CD4-positive, alpha-beta T cell treated with Interleukin-10 for 1 hour (primary cell): ENCODE measurements at regions not wholly inside any gene's neighbourhood (a gene's known extent, or its start where the extent isn't known, plus 50 kb on each side); places are given as distances from the start of the nearest gene placed in this dataset.

Experiments
- DNase-seq: peaks from one replicate; pipeline ENCODE4 v3.0.0-alpha.2; 2020

DNA sequence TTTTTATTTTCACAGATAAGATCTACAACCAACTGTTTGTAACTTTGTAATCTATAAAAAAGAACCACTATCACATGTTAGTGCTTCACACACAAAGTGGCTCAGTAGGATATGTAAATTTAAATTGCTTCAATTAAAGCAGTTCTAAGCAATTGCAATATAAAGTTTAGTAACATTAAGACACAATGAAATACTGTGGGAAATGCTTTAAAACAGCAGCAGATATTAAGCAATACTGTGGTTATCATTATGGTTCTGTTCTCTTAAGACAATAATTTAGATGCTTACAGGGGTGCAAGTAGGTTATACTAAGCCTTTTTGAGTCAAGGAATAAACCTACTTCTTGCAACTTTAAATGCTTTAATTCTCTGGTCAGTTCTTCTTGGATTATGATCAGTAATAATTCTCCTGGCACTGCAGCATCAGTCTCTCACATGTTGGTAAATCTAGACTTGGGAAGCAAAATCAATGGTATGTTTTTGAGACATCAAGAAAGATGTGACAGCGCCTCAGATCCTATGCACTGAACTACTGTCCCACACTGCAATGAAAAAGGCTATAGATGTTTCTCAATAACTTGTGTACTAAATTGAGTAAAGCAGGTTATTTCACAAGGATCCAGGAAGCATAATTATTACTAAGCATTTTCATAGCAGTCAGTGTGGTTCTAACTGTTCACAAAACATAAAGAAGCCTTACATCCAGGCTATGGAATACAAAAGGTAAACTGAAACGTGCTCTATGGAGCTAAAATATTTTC lies 338.7 kb upstream of the PDE4D start:
- no peak for DNase-seq

DNA sequence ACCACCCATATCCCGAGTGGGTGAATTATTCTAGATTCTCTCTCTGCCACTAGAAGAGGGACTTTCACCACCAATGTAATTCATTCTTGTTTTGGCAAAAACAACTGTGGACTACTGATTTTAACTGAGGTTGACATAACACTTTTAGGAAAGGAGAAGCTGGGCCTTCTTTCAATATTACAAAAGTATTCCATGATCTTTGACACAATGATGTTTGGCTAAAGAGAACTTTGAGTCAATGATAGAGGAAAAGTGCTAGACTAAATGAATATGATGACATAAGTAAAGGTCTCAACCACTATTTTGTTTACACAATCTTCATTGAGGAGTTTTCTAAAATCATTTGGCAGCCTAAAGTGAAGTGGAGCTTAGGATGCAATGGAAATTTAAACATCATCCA lies 336.9 kb upstream of the PDE4D start:
- DNase-seq: no peak

DNA sequence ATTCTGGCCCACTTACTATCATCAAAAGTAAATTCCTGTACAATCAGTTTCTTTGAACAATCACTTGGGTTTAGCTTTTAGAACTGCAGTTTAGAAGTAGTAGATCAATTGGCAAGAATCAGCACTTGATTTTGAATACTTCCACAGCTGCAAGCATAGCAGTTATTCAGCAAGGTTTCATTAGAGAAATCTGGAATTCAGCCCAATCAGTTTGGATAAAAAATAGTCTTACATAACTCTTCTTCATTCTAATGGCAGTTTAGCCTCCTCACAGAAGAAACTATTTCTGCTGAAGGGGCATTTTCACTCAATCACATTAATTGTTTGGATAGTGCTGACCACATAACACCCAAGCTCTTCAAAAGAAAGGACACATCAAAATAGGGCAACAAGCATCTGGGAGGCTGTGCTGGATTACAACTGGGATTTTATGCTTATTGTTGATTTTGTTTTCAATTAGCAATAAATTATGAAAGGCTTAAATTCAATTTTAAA lies 336.2 kb upstream of the PDE4D start:
- no peak for DNase-seq

DNA sequence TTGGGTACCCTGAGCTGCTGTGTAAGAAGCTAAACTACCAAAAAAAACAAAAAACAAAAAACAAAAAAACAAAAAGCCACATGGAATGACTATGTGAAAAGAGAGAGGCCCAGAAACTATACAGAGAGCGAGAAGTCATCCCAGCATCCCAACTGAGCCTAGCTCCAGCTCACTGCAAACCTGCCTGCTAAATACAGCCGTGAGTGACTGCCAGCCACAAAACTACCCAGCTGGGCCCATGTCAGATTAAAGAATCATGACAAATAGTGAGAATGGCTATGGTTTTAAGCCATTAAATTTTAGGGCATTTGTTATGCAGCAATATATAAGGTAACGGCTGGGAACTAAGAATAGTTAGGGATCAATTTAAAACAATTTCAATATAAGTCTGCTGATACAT lies 335.1 kb upstream of the PDE4D start:
- DNase-seq: no peak

DNA sequence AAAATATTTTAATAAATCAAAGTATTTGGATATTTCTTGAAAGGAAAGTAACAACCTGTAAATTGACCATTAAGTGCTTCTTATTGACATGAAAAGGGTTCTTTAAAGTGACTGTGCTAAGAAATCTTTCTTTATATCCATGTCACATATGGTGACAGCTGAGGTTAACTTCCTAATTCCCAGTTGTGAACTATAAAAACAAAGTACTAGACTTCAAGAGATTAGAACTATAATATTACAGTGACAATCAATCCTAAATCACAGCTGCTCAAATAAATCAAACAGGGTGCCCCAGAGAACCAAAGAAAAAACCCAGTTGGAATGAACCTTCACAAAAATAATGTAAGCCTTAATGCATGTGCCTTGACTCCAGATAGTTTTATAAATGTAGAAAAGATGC lies 332.6 kb upstream of the PDE4D start:
- no peak for DNase-seq

DNA sequence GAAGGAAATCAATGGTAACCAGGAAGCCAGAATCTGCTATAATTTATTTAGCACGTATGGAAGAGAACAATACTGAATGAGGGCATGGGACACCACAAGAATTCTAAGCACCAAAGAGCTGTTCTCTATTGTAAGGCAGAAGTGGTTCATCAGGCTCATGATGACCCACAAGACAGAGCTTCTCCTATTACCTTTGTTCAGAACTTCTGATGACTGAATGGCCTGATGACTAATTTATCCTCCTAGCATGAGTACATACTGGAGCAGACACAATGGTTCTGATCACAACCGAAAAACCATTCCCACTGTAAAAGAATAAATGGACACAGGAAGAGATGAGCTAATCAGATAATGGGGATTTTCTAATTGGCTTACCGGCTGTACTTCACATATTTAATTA lies 329.8 kb upstream of the PDE4D start:
- no peak for DNase-seq

DNA sequence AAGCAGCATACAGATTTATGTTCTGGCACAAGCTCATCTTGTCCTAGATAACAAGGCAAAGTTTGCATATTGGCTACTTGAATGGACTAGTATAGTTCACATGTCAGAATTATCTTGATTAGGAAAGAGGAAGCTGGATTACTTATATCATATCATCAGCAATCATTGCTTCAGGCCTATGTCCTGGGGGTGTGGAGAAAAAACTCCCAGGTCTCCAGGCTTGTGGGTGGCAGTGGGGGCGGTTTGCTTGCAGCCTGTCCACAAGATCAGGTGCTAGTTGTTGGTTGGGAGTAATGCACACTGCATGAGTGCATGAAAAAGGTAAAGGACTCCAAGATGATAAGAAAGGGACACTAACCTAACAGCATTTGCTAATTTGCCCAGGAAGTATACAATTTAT lies 326.4 kb upstream of the PDE4D start:
- no peak for DNase-seq

DNA sequence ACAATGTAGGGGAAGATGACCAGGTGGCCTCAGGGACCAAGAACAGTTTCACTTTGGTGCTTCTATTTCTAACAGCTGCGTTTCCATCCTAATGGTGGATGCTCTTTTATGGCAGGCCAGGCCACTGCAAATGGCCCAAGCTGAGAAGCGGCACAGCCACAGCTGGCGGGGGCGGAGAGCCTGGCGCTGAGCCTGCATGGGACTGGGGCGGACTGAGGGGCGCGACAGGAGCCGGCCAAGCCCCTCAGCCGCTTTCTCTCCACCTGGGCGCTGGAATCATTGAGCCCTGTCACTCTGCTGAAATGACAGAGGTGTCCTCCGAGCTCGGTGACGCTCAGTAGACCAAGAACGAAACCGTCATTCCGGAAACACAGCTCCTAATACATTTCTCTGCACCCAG lies 317.3 kb upstream of the PDE4D start:
- no peak for DNase-seq

DNA sequence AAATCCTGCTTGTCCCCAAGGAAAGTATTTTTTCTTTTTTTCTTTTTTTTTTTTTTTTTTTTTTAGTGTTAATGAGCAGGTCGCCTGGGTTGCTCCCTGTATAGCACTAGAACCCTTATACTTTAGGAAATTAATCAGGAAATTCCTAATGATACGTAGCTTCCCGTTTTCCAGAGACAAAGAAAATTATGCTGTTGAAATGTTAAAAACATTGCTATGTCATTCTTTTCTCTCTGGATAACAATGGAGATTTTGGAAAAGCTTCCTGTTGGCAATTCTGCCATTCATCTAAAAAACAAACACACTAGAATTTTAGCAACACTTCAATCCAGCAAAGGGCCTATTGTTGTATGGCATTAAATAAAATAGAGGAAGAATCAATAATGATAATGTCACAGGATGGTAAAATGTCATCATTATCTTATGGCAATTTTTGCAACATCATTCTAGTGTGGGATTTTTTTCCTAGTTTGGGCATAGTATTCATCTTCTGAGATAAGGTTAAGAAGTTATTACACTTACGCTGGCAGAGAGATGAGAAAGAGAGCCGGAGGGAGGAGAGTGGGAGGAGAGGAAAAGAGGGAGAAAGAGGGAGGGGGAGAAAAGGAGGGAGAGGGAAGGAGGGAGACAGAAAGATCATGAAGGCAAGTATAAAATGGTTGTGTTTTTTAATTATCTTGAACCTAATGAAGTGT lies 315.8 kb upstream of the PDE4D start:
- no peak for DNase-seq

DNA sequence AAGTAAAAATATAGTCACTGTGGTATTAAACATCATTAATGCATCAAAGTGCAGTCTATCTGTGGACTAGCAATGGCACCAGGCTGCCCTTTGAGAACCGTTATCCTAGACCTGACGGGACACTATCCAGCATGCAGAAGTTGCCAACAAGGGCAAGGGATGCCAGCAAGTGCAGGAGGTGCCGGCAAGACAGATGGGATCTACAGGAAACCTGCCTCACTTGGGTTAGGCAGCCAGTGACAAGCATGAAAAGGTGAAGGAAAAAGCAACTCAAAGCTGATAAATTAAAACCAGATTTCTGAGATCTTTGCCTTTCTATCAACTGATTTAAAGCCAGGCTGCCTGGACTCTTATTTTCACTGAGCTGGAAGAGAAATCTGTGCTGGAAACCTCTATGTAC lies 315.2 kb upstream of the PDE4D start:
- DNase-seq: no peak

DNA sequence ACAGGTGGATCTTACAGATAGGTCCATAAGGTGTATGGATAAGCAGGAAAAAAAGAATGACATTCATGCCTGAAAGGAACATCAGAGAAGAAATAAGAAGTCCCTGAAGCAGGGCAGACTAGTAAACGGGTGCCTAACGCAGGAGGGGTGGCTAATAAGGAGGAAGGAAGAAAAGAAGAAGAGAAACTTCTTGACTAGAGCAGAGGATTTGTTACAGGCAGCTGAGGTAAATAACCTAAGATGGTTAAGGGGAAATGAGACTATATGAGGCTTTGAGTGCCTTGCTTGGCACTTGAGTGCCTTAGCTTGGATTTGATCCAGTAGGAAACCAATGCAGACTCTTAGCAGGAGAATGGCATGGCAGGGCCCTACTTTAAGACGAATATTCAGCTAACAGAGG lies 313.5 kb upstream of the PDE4D start:
- DNase-seq: peak; percentile 1

DNA sequence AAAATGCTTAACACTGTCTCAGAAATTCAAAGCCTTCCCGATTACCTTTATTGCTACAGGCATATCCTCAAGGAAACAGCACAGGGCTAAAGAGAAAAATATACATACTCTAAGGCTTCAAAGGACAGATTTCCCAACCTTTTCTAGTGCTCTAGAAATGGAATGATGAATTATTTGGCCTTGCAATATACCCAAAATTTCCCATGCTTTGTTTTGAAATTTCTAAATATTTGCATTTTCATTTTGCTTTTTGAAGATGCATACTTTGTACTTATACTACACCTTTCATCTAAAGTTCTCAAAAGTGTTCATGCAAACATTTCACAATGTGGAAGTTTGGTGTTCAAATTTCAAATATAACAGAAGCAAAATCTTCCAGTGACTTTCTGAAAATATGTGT lies 312.7 kb upstream of the PDE4D start:
- DNase-seq: no peak

DNA sequence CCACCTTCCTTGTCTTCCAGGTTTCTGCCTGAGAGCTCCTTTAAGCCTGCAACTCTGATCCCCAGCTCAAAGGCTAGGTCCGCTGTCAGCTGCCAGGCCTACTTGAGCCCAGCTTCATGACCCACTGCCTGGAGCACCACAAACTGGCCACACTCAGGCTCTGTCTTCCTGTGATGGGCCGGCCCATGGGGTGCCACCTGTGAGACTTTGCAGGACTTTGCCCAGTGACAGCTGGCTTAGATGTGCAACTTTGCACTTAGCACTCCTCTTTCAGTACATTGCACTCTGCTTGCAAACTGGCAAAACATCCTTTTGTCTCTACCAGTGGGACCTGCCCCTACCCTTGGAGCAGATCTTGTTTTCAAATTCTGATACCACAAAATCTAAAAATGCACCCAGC lies 311.5 kb upstream of the PDE4D start:
- DNase-seq: no peak

DNA sequence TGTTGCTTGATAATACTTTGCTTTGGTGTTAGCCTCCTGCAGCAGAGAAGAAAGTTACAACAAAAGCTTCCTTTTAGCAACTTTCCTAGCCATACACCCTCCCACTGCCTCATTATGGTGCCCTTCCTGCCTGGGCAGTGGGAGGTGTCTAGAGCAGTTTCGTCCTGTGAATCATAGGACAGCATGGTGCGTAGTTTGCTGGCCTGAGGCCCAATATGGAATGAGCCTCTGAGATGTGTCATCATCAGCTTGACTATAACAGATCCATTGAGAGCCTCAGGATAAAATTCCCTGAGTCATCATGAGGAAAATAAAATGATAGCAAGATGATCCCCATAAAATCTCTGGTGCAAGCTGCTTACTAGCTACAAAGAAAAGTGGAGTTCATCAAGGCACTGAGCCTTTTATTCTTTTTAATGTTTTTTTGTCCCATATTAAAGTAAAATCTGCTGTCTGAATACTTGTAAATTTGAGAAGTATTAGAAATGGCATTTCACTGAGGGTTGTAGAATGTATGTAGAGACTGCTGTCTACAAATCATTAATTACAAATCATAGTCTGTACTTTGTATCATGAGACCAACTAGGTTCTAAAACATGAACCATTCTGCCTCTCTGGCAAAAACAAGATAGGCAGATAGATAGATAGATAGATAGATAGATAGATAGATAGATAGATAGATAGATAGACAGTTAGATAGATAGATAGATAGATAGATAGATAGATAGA lies 303.0 kb upstream of the PDE4D start:
- no peak for DNase-seq

DNA sequence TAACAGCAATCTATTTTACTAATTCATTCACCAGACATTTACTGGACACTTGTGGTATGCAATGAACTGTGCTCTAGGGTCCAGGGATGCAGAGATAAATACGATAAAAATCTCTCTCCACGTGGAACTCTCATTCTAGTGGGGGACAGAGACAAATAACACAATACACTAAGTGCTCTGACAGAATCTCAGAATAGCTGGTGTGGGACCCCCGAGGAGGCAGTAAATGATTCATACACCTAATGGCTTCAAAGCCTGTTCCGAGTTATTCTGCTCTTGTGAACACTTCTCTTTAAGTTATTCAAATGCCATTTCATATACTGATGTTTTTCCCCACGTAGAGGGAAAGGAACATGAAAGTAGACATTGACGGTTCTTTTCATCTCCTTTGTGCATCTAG lies 302.0 kb upstream of the PDE4D start:
- DNase-seq: no peak

DNA sequence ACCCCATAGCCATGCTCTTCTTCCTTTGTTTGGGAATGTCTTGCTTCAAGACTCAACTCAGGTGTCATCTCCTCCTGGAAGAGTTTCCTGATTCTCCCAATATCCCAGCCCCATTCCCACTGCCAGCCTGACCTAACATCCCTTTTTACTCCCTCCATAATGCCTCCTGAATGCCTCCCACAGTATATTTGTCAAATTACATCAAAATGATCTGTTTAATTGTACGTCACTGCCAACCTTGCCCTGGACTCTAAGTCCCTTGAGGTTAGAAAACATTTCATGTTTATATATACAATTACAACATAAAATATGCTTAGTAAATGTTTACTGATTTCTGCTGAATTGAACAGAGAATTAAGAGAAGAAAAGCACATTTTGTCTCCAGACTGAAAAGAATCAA lies 301.6 kb upstream of the PDE4D start:
- DNase-seq: no peak

DNA sequence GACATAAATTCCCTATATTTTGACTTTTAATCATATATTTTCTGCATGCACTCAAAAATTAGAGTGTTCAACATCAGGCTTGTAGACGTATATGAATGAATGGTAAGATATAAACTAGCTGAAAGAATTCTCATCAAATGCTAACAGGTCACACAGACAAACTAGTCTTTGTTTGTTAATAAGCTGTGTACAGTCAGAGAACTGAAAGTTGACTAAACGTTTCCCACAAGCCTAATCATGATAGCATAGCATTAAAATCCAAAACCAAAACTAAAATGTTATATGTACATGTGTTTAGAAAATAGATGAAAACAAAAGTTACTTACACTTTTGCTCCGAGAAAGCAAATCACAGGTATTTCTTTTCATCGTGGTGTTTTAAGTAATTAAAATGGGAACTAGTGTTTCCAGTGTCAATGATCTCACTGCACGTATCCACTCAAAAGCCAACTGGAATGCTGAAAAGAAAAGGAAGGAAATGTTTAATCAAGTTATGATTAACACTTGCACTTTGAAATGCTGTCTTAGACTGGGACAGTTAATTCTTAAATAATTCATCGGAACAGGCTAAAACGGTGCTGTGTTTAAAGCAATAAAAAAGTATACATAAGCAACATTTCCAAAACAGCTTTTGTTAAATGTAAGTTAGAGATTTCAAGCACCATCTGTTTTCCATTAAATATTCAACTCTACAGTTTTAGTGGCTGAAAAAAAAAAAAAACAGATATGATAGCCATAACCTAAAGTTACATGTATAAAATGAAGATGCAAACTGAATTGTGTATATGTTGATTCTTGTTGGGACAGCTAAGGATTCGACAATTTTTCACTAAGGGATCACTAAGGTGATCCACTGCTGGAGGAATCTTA lies 291.9 kb upstream of the PDE4D start:
- no peak for DNase-seq

DNA sequence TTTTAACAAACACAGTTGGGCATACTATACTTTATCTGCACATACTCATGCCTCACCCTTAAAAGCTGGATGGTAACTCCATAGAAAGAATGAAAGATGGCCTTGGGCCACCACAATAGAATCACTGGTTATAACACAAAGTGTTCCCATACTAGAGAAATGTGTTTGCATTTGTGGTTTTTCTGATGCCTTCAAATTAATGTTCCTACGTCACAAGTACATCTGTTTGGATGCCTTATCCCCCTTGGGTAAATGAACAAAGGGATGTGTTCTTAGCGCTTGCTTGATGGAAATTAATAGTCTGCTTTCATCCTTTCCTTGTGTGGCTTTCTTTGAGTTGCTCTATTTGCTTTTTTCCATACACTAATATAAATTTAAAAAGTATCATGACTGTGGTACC lies 291.1 kb upstream of the PDE4D start:
- no peak for DNase-seq

DNA sequence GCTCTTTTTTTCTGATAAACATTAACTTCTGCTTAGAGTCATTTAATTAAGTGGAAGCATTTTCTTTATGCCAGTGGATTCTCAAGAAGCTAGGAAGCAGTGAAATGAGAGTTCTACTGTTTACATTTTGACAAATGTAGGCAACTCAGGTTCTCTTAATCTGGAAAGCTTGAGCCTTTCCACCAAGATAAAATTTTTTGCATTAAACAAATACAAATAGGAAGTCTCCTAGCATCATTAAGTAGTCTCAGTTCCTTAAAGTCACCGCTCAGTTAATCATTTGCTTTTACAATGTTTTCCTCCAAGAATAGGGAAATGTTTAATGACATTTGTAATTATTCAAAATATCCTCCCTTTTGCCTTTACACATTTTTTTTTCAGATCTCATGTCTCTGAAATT lies 290.4 kb upstream of the PDE4D start:
- DNase-seq: no peak

DNA sequence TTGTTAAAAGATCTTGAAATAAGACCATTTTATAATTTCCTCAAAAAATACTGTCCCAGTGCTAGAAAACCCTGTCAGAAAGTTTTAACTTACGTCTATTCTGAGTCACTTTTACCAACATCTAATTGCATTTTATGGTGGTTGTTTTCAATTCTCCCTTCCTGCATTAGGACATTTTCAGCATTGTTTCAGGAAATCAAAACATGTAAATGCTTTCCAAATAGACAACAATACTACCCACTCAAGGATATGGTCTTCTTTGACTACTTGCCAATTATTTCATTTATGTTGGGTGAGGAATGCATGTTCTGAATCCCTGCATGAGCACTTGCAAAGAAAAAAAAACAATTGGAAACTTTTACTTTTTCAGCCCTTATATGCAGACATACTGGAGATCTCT lies 284.6 kb upstream of the PDE4D start:
- no peak for DNase-seq

DNA sequence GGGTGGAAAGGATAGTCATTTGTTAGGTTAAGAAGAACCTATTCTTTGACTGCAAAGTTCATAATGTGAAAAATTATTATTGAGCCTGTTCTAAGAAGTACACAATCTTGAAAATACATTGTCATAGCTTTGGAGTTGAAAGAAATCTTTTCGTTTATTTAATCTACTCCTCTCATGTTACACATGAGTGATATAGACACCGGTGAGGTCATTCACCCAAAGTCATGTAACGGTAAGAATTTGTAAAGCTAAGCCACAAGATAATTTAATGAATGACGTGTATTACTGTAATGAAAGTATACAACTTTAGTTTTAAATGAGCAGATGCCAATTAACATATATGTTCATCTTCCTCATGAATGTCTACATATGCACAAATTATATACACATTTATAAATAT lies 284.1 kb upstream of the PDE4D start:
- no peak for DNase-seq

DNA sequence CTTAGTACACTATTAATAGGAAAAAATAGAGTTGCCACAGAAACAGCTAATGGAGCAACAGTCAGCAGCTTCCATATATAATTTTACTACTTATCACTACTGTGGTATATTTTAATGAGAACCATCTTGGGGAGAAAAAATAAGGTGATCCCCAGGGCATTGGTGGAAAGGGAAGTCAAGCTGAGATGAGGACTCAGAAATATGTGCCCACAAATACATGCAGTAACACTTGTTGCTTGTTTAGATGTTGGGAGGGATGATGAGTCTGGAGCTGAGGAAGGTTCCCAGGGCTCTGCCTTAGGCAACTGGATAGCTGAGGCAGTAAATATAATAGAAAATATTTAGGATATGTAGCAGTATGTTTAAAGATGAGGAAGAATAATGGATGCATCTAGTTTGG lies 280.1 kb upstream of the PDE4D start:
- DNase-seq: no peak

DNA sequence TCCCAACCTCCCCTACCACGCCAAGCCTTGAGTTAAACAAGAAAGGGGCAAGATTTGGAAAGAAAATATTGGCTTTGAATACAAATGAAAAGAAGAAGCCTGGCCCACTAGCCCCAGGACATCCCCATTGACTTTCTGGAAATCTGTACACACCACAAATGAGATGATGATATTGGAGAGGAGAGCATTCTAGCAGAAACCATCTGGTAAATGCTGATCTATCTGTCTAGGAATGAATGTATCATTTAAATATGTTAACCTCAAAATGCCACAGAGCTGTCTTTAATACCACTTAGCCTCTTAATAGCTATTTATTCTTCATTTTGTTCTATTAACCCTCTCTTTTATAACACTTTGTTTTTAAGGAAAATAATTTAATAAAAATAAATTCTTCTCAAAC lies 270.2 kb upstream of the PDE4D start:
- DNase-seq: no peak
